Esophagus (tissue), 2 donors: ENCODE measurements at regions not wholly inside any gene's neighbourhood (a gene's known extent, or its start where the extent isn't known, plus 50 kb on each side); places are given as distances from the start of the nearest gene placed in this dataset.

Source experiments
- H3K27ac ChIP-seq, 2 donors: one replicate each; pipeline ENCODE4 v1.5.1; 2013; ENCODE audit warnings: low read depth in 2 of 2, mild to moderate bottlenecking in 2 of 2, inconsistent platforms in 1 of 2, low read length in 1 of 2, moderate library complexity in 1 of 2
- H3K27me3 ChIP-seq, 2 donors: one replicate each; pipeline ENCODE4 v1.6.1; 2013; ENCODE audit warnings: low read length in 2 of 2, control low read depth in 1 of 2, mild to moderate bottlenecking in 1 of 2; ENCODE audit not compliant: insufficient read depth in 2 of 2, control insufficient read depth in 1 of 2
- H3K36me3 ChIP-seq, 2 donors: one replicate each; pipeline ENCODE4 v1.6.1; 2013; ENCODE audit warnings: low read length in 1 of 2; ENCODE audit not compliant: control insufficient read depth in 2 of 2, insufficient read depth in 2 of 2
- H3K4me1 ChIP-seq, 2 donors: one replicate each; pipeline ENCODE4 v1.6.1; 2013; ENCODE audit warnings: low read length in 1 of 2; ENCODE audit not compliant: control insufficient read depth in 2 of 2, insufficient read depth in 2 of 2
- H3K4me3 ChIP-seq, 2 donors: one replicate each; pipeline ENCODE4 v1.5.1; 2013; ENCODE audit warnings: low read length in 2 of 2, mild to moderate bottlenecking in 2 of 2, low read depth in 1 of 2, moderate library complexity in 1 of 2
- H3K9me3 ChIP-seq, 2 donors: one replicate each; pipeline ENCODE4 v1.6.1; 2013; ENCODE audit warnings: mild to moderate bottlenecking in 2 of 2, low read depth in 1 of 2, low read length in 1 of 2, moderate library complexity in 1 of 2; ENCODE audit not compliant: control insufficient read depth in 2 of 2, insufficient read depth in 1 of 2
- WGBS, 2 donors: extraction: QIAGEN DNeasy Blood & Tissue Kit; methylation state at CpG; one replicate each; pipeline ENCODE4 v1.1.7; 2013; 5-methylcytosine and 5-hydroxymethylcytosine counted together
- donor health status: healthy with polysubstance abuse.
- donor health status: Bipolar disorder and iron deficiency.

- Histone ChIP-seq H3K27ac (no peak overlapping the region), H3K36me3 (no peaks in the 10 kb centered on the region), H3K4me3 (no peak overlapping the region), H3K9me3 (no peaks in the 10 kb centered on the region), H3K4me1 (no peaks in the 10 kb centered on the region), H3K27me3 (no peaks in the 10 kb centered on the region)
- WGBS, 2 donors, result 85 to 91% methylated on average over 1 of the region's 1 CpG
Observed at GRCh38 chr3:178304758-178305467, 231.3 kb upstream of the KCNMB2 start.

- H3K36me3 ChIP-seq, result no peaks in the 10 kb centered on the region
- no peak overlapping the region for H3K4me3 ChIP-seq
- WGBS, 2 donors, result 78 to 84% methylated on average over 3 of the region's 3 CpGs
- H3K4me1 ChIP-seq, result no peaks in the 10 kb centered on the region
- H3K27ac ChIP-seq, result no peak overlapping the region
- H3K27me3 ChIP-seq, result no peaks in the 10 kb centered on the region
- H3K9me3 ChIP-seq, result no peaks in the 10 kb centered on the region
Observed at GRCh38 chr3:178306432-178307115, 229.7 kb upstream of the KCNMB2 start.

- Histone ChIP-seq H3K9me3 (no peaks in the 10 kb centered on the region), H3K4me3 (no peak overlapping the region), H3K27ac (no peak overlapping the region), H3K36me3 (no peaks in the 10 kb centered on the region), H3K27me3 (no peaks in the 10 kb centered on the region), H3K4me1 (no peaks in the 10 kb centered on the region)
- WGBS, 2 donors, result 50 to 61% methylated on average over 2 of the region's 2 CpGs
Observed at GRCh38 chr3:178308771-178309170, 227.5 kb upstream of the KCNMB2 start.

- H3K27ac ChIP-seq, result no peak overlapping the region
- no peaks in the 10 kb centered on the region for H3K4me1 ChIP-seq
- no peaks in the 10 kb centered on the region for H3K9me3 ChIP-seq
- H3K36me3 ChIP-seq, result no peaks in the 10 kb centered on the region
- H3K4me3 ChIP-seq, result no peak overlapping the region
- H3K27me3 ChIP-seq, result no peaks in the 10 kb centered on the region
Observed at GRCh38 chr3:178310949-178311348, 225.3 kb upstream of the KCNMB2 start.

- 97 to 98% methylated on average over 1 of the region's 1 CpG for WGBS, 2 donors
- Histone ChIP-seq H3K36me3 (no peaks in the 10 kb centered on the region), H3K4me3 (no peak overlapping the region), H3K4me1 (no peaks in the 10 kb centered on the region), H3K27me3 (no peaks in the 10 kb centered on the region), H3K27ac (no peak overlapping the region), H3K9me3 (no peaks in the 10 kb centered on the region)
Observed at GRCh38 chr3:178313716-178314115, 222.5 kb upstream of the KCNMB2 start.

DNA sequence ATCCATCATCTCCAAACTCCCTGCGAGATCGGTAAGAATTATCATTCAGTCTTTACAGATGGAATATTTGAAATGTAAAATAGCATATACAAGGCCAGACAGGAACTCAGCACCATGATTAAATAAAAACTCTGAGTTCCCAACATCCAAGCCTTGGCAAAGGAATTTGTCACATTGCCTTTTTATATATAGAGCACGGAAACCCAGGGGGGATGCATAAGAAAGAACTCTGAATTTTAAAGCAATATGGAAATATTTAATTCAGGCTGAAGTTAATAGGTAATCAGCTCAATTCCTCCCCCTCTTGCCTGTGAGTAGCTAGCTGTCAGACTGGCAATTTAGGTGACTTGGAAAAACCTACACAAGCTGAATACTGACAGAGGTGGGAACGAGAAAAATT, 217.9 kb upstream of the KCNMB2 start:
- Histone ChIP-seq H3K9me3 (no peaks in the 10 kb centered on the region), H3K36me3 (no peaks in the 10 kb centered on the region), H3K4me1 (no peaks in the 10 kb centered on the region), H3K4me3 (no peak overlapping the region), H3K27me3 (no peaks in the 10 kb centered on the region), H3K27ac (no peak overlapping the region)
- WGBS, 2 donors, result 84 to 90% methylated on average over 4 of the region's 4 CpGs

DNA sequence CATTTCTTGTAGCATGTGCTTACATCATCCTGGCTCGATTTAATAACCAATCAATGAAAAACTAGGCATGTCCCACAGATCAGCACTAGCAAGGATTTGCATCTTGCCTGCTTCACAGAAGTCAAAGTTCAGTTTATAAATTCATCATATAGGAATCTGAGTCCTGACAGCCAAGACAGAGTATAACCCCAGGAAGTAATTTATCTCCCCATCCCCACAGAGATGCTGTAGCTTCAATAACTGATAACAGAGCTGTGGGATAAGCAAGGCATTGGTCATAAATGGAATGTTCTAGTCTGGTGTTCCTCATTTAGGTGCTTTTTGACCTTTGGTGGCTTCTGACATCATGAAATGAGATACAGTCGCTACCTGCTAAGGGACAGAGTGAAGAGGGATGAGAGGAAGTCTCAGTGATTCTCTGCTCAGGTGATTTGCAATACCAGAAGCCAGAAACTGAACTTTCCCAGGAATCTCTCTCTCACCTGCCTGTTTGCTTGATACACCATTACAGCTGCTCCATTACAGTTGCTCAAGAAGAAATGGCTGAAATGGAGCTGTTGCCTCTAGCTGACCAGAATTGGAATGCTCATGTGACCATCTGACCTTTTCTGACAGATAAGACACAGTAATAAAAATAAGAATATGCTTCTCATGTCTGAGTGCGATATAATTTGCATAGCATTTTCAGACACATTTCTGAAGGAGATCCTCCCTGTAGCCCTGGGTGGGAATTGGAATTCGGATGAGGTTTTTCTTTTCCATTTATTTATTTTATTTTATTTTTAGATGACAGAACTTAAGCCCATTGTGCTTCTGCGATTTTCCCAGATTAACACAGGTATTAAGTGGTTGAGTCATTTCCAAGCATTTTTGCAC, 217.1 kb upstream of the KCNMB2 start:
- no peak overlapping the region for H3K27ac ChIP-seq
- WGBS, 2 donors, result 74 to 77% methylated on average over 5 of the region's 5 CpGs
- no peak overlapping the region for H3K4me3 ChIP-seq
- H3K36me3 ChIP-seq, result no peaks in the 10 kb centered on the region
- no peaks in the 10 kb centered on the region for H3K9me3 ChIP-seq
- no peaks in the 10 kb centered on the region for H3K4me1 ChIP-seq
- H3K27me3 ChIP-seq, result no peaks in the 10 kb centered on the region

- Histone ChIP-seq H3K9me3 (no peaks in the 10 kb centered on the region), H3K36me3 (no peaks in the 10 kb centered on the region), H3K27ac (no peak overlapping the region), H3K4me1 (no peaks in the 10 kb centered on the region), H3K4me3 (no peak overlapping the region), H3K27me3 (no peaks in the 10 kb centered on the region)
- 65 to 76% methylated on average over 4 of the region's 4 CpGs for WGBS, 2 donors
Observed at GRCh38 chr3:178320456-178321351, 215.5 kb upstream of the KCNMB2 start.

DNA sequence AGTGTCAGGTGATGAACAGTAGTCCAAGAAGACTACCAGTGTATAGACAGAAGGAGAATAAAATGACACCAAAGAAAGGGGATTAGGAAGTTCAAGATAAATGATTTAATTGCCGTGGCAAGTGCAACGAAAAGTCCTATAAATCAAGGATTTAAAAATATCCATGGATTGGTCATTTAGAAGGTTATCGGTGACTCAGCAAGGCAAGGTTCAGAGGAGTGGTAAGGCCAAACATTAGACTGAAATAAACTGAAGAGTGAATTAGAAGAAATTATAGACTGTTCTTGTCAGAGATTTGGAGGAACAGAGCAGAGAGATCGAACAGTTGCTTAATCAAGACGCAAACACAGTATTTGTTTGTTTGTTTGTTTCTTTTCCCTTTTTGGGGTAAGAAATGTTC, 211.9 kb upstream of the KCNMB2 start:
- Histone ChIP-seq H3K9me3 (no peaks in the 10 kb centered on the region), H3K4me1 (no peaks in the 10 kb centered on the region), H3K27ac (no peak overlapping the region), H3K36me3 (no peaks in the 10 kb centered on the region), H3K4me3 (no peak overlapping the region), H3K27me3 (no peaks in the 10 kb centered on the region)
- 75 to 83% methylated on average over 5 of the region's 5 CpGs for WGBS, 2 donors
